ENCODE measurements at regions not wholly inside any gene's neighbourhood (a gene's known extent, or its start where the extent isn't known, plus 50 kb on each side); places are given as distances from the start of the nearest gene placed in this dataset.

- no peak for TF ChIP-seq FOXP2 (optimal IDR thresholded peaks at IDR 0.05; ENCODE audit: borderline replicate concordance, extremely low read depth, extremely low read length, insufficient read depth)
- no peak for TF ChIP-seq SIN3A (IDR thresholded peaks at IDR 0.05; ENCODE audit: borderline replicate concordance, insufficient read depth, low read length)
- TF ChIP-seq POLR2AphosphoS5 (IDR thresholded peaks at IDR 0.05; ENCODE audit: low read depth, low read length) = no peak
- no peak for TF ChIP-seq REST (IDR thresholded peaks at IDR 0.05; ENCODE audit: insufficient read depth in 1 of 2, low read depth in 2 of 2, low read length in 2 of 2)
- TF ChIP-seq TAF1 (IDR thresholded peaks at IDR 0.05; ENCODE audit: borderline replicate concordance, insufficient read depth, low read length) = no peak
These were observed 237.3 kb upstream of the THUMPD2 start for GRCh38 chr2:40016151-40016885.

GRCh38 chr2:40004336-40004735, 225.3 kb upstream of the THUMPD2 start:
- TF ChIP-seq FOXP2 (optimal IDR thresholded peaks at IDR 0.05; ENCODE audit: borderline replicate concordance, extremely low read depth, extremely low read length, insufficient read depth) (no peak), REST (IDR thresholded peaks at IDR 0.05; ENCODE audit: insufficient read depth in 1 of 2, low read depth in 2 of 2, low read length in 2 of 2) (no peak), TAF1 (IDR thresholded peaks at IDR 0.05; ENCODE audit: borderline replicate concordance, insufficient read depth, low read length) (no peak), SIN3A (IDR thresholded peaks at IDR 0.05; ENCODE audit: borderline replicate concordance, insufficient read depth, low read length) (no peak), POLR2AphosphoS5 (IDR thresholded peaks at IDR 0.05; ENCODE audit: low read depth, low read length) (no peak)

- TF ChIP-seq TAF1 (IDR thresholded peaks at IDR 0.05; ENCODE audit: borderline replicate concordance, insufficient read depth, low read length) (no peak), POLR2AphosphoS5 (IDR thresholded peaks at IDR 0.05; ENCODE audit: low read depth, low read length) (no peak), REST (IDR thresholded peaks at IDR 0.05; ENCODE audit: insufficient read depth in 1 of 2, low read depth in 2 of 2, low read length in 2 of 2) (no peak), FOXP2 (optimal IDR thresholded peaks at IDR 0.05; ENCODE audit: borderline replicate concordance, extremely low read depth, extremely low read length, insufficient read depth) (no peak)
These were observed 223.3 kb upstream of the THUMPD2 start for GRCh38 chr2:40002339-40002738.

GRCh38 chr2:39999864-40000263, 220.8 kb upstream of the THUMPD2 start:
- TF ChIP-seq REST (IDR thresholded peaks at IDR 0.05; ENCODE audit: insufficient read depth in 1 of 2, low read depth in 2 of 2, low read length in 2 of 2) (no peak), POLR2AphosphoS5 (IDR thresholded peaks at IDR 0.05; ENCODE audit: low read depth, low read length) (no peak), SIN3A (IDR thresholded peaks at IDR 0.05; ENCODE audit: borderline replicate concordance, insufficient read depth, low read length) (no peak), TAF1 (IDR thresholded peaks at IDR 0.05; ENCODE audit: borderline replicate concordance, insufficient read depth, low read length) (no peak), FOXP2 (optimal IDR thresholded peaks at IDR 0.05; ENCODE audit: borderline replicate concordance, extremely low read depth, extremely low read length, insufficient read depth) (no peak)
